Lung (tissue), 11 donors: ENCODE measurements at regions not wholly inside any gene's neighbourhood (a gene's known extent, or its start where the extent isn't known, plus 50 kb on each side); places are given as distances from the start of the nearest gene placed in this dataset.

Experiments
- ATAC-seq: fragments of 200-7000 bp; cut with Tn5 transposase; one replicate; pipeline ENCODE4 v1.9.1; 2020; ENCODE audit warnings: moderate number of reproducible peaks; ENCODE audit not compliant: insufficient read depth, low FRiP score
- DNase-seq, 3 donors: peaks; one replicate each; pipeline ENCODE4 v3.0.0-alpha.2; 2013 to 2017
- H3K27ac ChIP-seq, 2 donors: one replicate each; pipeline ENCODE4 v1.5.1; 2013; ENCODE audit warnings: mild to moderate bottlenecking in 2 of 2, moderate library complexity in 2 of 2, control low read depth in 1 of 2, inconsistent platforms in 1 of 2, low read depth in 1 of 2, low read length in 1 of 2
- H3K27me3 ChIP-seq, 3 donors: one replicate each; pipeline ENCODE4 v1.5.1; 2013; ENCODE audit warnings: low read length in 2 of 3; ENCODE audit not compliant: control insufficient read depth in 3 of 3, insufficient read depth in 3 of 3
- H3K36me3 ChIP-seq, 4 donors: one replicate each; pipeline ENCODE4 v1.5.1; 2013; ENCODE audit warnings: low read length in 4 of 4, mild to moderate bottlenecking in 1 of 4, moderate library complexity in 1 of 4; ENCODE audit not compliant: control insufficient read depth in 4 of 4, insufficient read depth in 4 of 4
- H3K4me1 ChIP-seq, 5 donors: one replicate each; pipeline ENCODE4 v1.5.1; 2013; ENCODE audit warnings: low read length in 5 of 5, mild to moderate bottlenecking in 2 of 5, moderate library complexity in 1 of 5; ENCODE audit not compliant: control insufficient read depth in 5 of 5, insufficient read depth in 5 of 5
- H3K4me3 ChIP-seq: one replicate; pipeline ENCODE4 v1.5.1; 2013; ENCODE audit warnings: mild to moderate bottlenecking, control low read depth, moderate library complexity
- H3K9ac ChIP-seq, 2 donors: one replicate each; pipeline ENCODE4 v1.5.1; 2013; ENCODE audit warnings: low read length in 2 of 2, control low read depth in 1 of 2; ENCODE audit not compliant: insufficient read depth in 1 of 2
- H3K9me3 ChIP-seq, 4 donors: one replicate each; pipeline ENCODE4 v1.5.1; 2013; ENCODE audit warnings: low read length in 3 of 4, mild to moderate bottlenecking in 1 of 4, moderate library complexity in 1 of 4; ENCODE audit not compliant: control insufficient read depth in 4 of 4, insufficient read depth in 3 of 4
- WGBS, 2 donors: extraction: QIAGEN DNeasy Blood & Tissue Kit; methylation state at CpG; one replicate each; pipeline ENCODE4 v1.1.7; 2013; 5-methylcytosine and 5-hydroxymethylcytosine counted together
- TF ChIP-seq, protein P1 (sequence below): IDR thresholded peaks from 2 replicates; pipeline ENCODE4 v1.5.1; 2012; ENCODE audit warnings: mild to moderate bottlenecking; ENCODE audit errors: control extremely low read depth, extremely low read depth
- donor health status: control.
- donor health status: control.
- donor health status: Bipolar disorder and iron deficiency.
- donor health status: healthy.
- donor health status: DM: yes; HTN: yes; CAD: no.

DNA sequence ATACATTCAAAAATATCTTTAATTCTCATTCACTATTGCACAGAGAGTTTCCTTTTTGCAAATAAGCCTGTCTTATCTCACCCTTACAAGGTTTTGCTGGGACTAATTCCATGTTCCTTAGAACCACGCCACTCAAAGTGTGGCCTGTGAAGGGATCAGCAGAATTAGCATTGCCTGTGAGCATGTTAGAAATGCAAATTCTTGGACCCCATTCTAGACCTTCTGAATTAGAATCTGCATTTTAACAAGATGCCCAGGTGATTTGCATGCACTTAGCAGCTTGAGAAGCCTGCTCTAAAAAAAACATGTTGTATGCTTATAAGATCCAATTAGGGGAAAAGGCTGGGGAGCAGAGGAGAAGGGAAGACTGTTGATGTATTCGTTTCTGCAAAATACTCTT lies 460.0 kb downstream of the NTRK2 start:
- WGBS, 2 donors, result 66 to 88% methylated on average over 2 of the region's 2 CpGs
- no peaks in the 10 kb centered on the region for H3K27me3 ChIP-seq
- H3K36me3 ChIP-seq, result no peaks in the 10 kb centered on the region
- no peaks in the 10 kb centered on the region for H3K4me1 ChIP-seq
- TF ChIP-seq, protein P1, sequence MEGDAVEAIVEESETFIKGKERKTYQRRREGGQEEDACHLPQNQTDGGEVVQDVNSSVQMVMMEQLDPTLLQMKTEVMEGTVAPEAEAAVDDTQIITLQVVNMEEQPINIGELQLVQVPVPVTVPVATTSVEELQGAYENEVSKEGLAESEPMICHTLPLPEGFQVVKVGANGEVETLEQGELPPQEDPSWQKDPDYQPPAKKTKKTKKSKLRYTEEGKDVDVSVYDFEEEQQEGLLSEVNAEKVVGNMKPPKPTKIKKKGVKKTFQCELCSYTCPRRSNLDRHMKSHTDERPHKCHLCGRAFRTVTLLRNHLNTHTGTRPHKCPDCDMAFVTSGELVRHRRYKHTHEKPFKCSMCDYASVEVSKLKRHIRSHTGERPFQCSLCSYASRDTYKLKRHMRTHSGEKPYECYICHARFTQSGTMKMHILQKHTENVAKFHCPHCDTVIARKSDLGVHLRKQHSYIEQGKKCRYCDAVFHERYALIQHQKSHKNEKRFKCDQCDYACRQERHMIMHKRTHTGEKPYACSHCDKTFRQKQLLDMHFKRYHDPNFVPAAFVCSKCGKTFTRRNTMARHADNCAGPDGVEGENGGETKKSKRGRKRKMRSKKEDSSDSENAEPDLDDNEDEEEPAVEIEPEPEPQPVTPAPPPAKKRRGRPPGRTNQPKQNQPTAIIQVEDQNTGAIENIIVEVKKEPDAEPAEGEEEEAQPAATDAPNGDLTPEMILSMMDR, result no peak
- DNase-seq (no peak), ATAC-seq (no peak)
- H3K9me3 ChIP-seq, result peaks cover 0 to 2% (median 0%) of the 10 kb centered on the region in 4 donors
- H3K9ac ChIP-seq, result no peak overlapping the region
- H3K4me3 ChIP-seq, result no peak overlapping the region
- no peak overlapping the region for H3K27ac ChIP-seq

DNA sequence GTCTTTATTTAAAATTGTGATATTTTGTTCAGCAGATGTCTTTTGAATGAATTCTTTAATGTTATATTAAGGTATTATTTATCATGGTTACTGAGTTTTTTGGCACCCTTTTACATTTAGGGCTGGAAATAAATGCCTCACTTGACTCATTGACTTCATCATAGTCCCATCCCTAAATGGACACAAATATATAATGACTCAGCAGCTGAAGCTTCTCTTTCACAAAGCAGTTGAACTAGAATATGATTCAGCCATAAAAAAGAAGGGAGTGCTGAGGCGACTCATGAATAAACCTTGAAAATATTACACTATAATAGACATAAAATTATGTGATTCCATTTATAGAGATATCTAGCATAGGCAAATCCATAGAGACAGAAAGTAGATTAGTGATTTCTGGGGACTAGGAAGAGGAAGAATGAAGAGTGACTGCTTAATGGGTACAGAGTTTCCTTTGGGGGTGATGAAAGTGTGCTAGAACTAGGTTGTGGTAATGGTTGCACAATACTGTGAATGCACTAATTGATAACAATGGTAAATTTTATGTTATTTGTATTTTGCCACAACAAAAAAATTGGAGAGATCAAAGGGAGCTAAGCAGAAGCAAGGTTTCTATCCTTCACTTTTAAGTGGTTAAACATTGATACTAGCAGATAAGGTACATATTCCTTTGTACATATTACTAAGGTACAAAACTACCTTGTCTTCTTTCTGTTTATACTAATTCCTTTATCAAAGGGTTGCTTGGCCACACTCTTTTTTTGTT lies 449.6 kb downstream of the NTRK2 start:
- no peaks in the 10 kb centered on the region for H3K27me3 ChIP-seq
- ATAC-seq, result no peak
- WGBS, 2 donors, result 92 to 93% methylated on average over 1 of the region's 1 CpG
- no peaks in the 10 kb centered on the region for H3K36me3 ChIP-seq
- DNase-seq, result no peak
- no peak overlapping the region for H3K9ac ChIP-seq
- no peaks in the 10 kb centered on the region for H3K4me1 ChIP-seq
- H3K9me3 ChIP-seq, result no peaks in the 10 kb centered on the region
- TF ChIP-seq, protein P1, result no peak
- H3K4me3 ChIP-seq, result no peak overlapping the region
- H3K27ac ChIP-seq, result no peak overlapping the region

DNA sequence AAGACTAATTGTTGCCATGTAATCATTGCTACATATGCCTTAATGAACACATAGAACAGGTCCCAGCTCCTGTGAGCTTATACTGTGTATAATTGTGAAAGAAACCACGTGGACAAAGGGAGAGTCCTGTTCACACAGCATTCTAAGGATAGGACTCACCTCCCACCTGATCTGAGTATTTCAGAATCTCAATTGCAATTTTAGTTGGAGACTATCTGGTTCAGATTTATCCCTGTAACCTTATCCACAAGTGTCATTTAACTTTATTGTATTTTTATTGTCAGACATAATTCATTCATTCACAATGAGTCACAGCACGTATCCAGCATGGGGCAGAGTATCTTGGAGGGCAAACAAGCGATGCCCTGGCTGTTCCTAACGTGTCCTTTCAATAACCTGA lies 448.3 kb downstream of the NTRK2 start:
- no peaks in the 10 kb centered on the region for H3K9me3 ChIP-seq
- H3K36me3 ChIP-seq, result no peaks in the 10 kb centered on the region
- 66 to 77% methylated on average over 4 of the region's 4 CpGs for WGBS, 2 donors
- H3K9ac ChIP-seq, result no peak overlapping the region
- no peak overlapping the region for H3K27ac ChIP-seq
- TF ChIP-seq, protein P1, result no peak
- H3K4me1 ChIP-seq, result no peaks in the 10 kb centered on the region
- ATAC-seq (no peak), DNase-seq (no peak)
- no peak overlapping the region for H3K4me3 ChIP-seq
- no peaks in the 10 kb centered on the region for H3K27me3 ChIP-seq

DNA sequence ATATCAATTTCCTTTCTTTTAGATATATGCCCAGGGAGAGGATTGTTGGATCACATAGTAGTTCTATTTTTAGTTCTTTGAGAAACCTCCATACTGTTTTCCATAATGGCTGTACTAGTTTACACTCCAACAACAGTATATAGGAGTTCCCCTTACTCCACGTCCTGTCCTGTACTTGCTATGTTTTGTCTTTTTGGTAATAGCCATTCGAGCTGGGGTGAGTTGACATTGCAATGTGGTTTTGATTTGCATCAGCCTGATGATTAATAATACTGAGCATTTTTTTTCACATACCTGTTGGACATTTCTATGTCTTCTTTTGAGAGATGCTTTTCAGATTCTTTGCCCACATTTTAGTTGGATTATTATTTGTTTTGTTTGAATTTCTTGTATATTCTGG lies 445.9 kb downstream of the NTRK2 start:
- no peaks in the 10 kb centered on the region for H3K9me3 ChIP-seq
- TF ChIP-seq, protein P1, result no peak
- no peaks in the 10 kb centered on the region for H3K27me3 ChIP-seq

More for the DNA sequence above, 445.9 kb downstream of the NTRK2 start:
- H3K27ac ChIP-seq, result no peak overlapping the region
- no peaks in the 10 kb centered on the region for H3K4me1 ChIP-seq
- H3K9ac ChIP-seq, result no peak overlapping the region
- WGBS, 2 donors, result 74 to 81% methylated on average over 2 of the region's 2 CpGs
- ATAC-seq, result no peak
- no peak for DNase-seq
- H3K36me3 ChIP-seq, result no peaks in the 10 kb centered on the region
- no peak overlapping the region for H3K4me3 ChIP-seq
